Suprapubic skin (tissue), 4 donors: ENCODE measurements at regions not wholly inside any gene's neighbourhood (a gene's known extent, or its start where the extent isn't known, plus 50 kb on each side); places are given as distances from the start of the nearest gene placed in this dataset.

Experiments used
- POLR2A ChIP-seq, 2 donors: fragments of 450-650 bp; IDR thresholded peaks; one replicate each; pipeline ENCODE4 v1.6.1; 2017; ENCODE audit warnings: antibody characterized with exemption in 2 of 2, mild to moderate bottlenecking in 2 of 2, moderate library complexity in 2 of 2
- POLR2AphosphoS5 ChIP-seq, 3 donors: sonication (generic); formaldehyde crosslinking; IDR thresholded peaks; one replicate each; pipeline ENCODE4 v1.6.1; 2017; ENCODE audit warnings: antibody characterized with exemption in 3 of 3

DNA sequence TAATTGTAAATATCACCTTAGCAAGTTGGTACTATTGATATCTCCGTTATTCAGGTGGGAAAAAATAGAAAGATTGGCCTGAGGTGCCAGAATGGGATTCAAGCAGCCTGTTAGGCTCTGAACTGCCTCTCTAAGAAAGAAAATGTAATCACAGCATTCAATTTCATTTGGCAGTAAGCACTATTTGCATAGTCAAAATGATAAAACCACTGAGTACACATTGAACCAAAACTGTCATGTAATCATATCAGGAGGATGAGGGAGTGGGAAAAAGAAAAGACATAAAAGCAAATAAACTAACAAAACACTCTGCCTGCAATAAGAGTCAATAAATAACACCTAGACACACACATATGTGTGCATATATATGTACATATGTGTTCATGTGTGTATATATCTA lies 103.9 kb upstream of the TACR1 start:
- TF ChIP-seq POLR2AphosphoS5 (IDR thresholded peaks at IDR 0.05) (no peak), POLR2A (IDR thresholded peaks at IDR 0.05) (no peak)
